ENCODE measurements at regions not wholly inside any gene's neighbourhood (a gene's known extent, or its start where the extent isn't known, plus 50 kb on each side); places are given as distances from the start of the nearest gene placed in this dataset.

- in situ Hi-C loops (cut with HindIII; ENCODE audit: low pct_unique_long_range_greater_than_20kb, low sequenced_read_pairs): no loop called here
- TF ChIP-seq JUND (IDR thresholded peaks at IDR 0.05; ENCODE audit: low read depth): no peak
- DNase-seq (ENCODE audit: low read depth in 1 of 2, low spot score in 1 of 2): no peak
Measured at GRCh38 chr4:179977378-179977777, 2265.8 kb upstream of the TENM3 start.

GRCh38 chr4:179981161-179981560 is 2262.0 kb upstream of the TENM3 start:
- TF ChIP-seq JUND (IDR thresholded peaks at IDR 0.05; ENCODE audit: low read depth): no peak
- DNase-seq (ENCODE audit: low read depth in 1 of 2, low spot score in 1 of 2): no peak
- in situ Hi-C loops (cut with HindIII; ENCODE audit: low pct_unique_long_range_greater_than_20kb, low sequenced_read_pairs): no loop called here

DNA sequence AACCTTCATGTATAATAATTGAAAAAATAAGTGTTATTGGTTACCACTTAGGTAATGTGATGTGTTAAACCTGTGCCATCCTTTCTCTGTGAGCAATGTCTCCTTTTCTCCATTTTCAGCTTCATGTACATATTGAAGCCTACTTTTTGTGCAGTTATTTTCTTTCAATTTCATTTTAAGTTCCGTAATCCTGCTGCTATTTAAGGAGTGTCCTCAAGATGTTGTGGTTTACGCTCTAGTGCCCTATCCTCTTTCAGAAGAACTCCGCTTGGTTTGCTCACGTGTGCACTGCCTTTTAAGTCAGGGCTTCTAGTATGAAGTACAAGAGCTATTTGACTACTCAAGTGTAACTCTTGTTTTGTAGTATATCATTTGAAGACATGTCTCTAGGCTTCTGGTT is 2253.2 kb upstream of the TENM3 start:
- in situ Hi-C loops (cut with HindIII; ENCODE audit: low pct_unique_long_range_greater_than_20kb, low sequenced_read_pairs): no loop called here
- TF ChIP-seq JUND (IDR thresholded peaks at IDR 0.05; ENCODE audit: low read depth): no peak
- no peak for DNase-seq (ENCODE audit: low read depth in 1 of 2, low spot score in 1 of 2)

- TF ChIP-seq JUND (IDR thresholded peaks at IDR 0.05; ENCODE audit: low read depth): no peak
- DNase-seq (ENCODE audit: low read depth in 1 of 2, low spot score in 1 of 2): no peak
- in situ Hi-C loops (cut with HindIII; ENCODE audit: low pct_unique_long_range_greater_than_20kb, low sequenced_read_pairs): no loop called here
Measured at GRCh38 chr4:180009316-180009715, 2233.9 kb upstream of the TENM3 start.

DNA sequence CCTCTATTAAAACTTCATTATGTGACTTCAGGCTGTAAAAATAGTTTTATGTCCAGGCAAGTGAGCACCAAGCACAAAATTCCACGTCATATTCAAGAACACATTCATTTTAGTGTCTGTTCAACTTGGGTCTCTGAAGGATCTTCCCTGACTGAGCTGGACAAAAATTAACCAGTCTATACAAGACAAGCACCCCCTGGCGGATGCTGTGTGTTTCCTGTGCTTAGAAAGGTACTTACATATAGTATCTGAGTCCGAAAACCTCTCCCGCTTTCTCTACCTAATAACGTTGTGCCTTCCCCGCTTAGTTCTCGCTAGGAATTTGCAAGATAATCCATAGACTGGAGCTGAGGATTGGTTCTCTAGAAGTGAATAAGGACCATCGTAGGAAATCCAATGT is 2214.5 kb upstream of the TENM3 start:
- in situ Hi-C loops (cut with HindIII; ENCODE audit: low pct_unique_long_range_greater_than_20kb, low sequenced_read_pairs): no loop called here
- TF ChIP-seq JUND (IDR thresholded peaks at IDR 0.05; ENCODE audit: low read depth): no peak
- peak in 1 of 2 experiments; percentile 84 for DNase-seq (ENCODE audit: low read depth in 1 of 2, low spot score in 1 of 2)

- in situ Hi-C loops (cut with HindIII; ENCODE audit: low pct_unique_long_range_greater_than_20kb, low sequenced_read_pairs): no loop called here
- DNase-seq (ENCODE audit: low read depth in 1 of 2, low spot score in 1 of 2): no peak
- no peak for TF ChIP-seq JUND (IDR thresholded peaks at IDR 0.05; ENCODE audit: low read depth)
Measured at GRCh38 chr4:180031330-180031729, 2211.9 kb upstream of the TENM3 start.

- in situ Hi-C loops (cut with HindIII; ENCODE audit: low pct_unique_long_range_greater_than_20kb, low sequenced_read_pairs): no loop called here
- DNase-seq (ENCODE audit: low read depth in 1 of 2, low spot score in 1 of 2): no peak
- TF ChIP-seq JUND (IDR thresholded peaks at IDR 0.05; ENCODE audit: low read depth): no peak
Measured at GRCh38 chr4:180041576-180041975, 2201.6 kb upstream of the TENM3 start.

DNA sequence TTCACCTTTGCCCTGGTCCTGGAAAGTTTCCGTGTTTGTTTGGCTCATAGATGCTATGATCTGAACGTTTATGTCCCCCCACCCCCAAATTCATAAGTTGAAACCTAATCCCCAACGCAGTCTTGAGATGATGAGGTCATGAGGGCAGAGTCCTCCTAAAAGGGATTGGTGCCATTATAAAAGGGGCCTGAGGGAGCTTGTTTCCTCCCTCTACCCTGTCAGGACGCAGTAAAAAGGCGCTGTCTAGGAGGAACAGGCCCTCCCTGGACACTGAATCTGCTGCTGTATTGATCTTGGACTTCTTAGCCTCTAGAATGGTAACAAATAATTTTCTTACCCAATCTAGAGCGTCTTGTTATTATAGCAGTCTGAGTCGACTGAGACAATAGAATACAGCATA is 2190.6 kb upstream of the TENM3 start:
- no peak for DNase-seq (ENCODE audit: low read depth in 1 of 2, low spot score in 1 of 2)
- in situ Hi-C loops (cut with HindIII; ENCODE audit: low pct_unique_long_range_greater_than_20kb, low sequenced_read_pairs): no loop called here
- no peak for TF ChIP-seq JUND (IDR thresholded peaks at IDR 0.05; ENCODE audit: low read depth)

DNA sequence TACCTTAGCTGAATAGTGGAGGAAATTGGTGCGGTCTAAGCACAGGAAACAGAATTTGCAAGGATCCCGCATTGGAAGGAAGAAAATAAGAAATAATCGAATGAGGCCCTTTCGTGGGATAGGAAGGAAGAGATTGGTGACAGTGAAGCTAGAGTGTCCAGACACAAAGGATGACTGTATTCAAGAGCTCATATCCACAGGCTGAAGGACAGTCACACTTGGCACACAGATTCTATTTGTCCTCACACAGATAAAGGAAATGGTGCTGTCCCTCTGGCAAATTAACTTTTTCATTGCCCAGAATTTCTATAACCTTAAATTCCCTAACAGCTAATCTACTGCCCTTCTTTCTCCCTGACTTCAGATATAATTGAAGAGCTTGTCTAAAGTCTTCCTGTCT is 2188.9 kb upstream of the TENM3 start:
- no peak for DNase-seq (ENCODE audit: low read depth in 1 of 2, low spot score in 1 of 2)
- in situ Hi-C loops (cut with HindIII; ENCODE audit: low pct_unique_long_range_greater_than_20kb, low sequenced_read_pairs): no loop called here
- no peak for TF ChIP-seq JUND (IDR thresholded peaks at IDR 0.05; ENCODE audit: low read depth)

DNA sequence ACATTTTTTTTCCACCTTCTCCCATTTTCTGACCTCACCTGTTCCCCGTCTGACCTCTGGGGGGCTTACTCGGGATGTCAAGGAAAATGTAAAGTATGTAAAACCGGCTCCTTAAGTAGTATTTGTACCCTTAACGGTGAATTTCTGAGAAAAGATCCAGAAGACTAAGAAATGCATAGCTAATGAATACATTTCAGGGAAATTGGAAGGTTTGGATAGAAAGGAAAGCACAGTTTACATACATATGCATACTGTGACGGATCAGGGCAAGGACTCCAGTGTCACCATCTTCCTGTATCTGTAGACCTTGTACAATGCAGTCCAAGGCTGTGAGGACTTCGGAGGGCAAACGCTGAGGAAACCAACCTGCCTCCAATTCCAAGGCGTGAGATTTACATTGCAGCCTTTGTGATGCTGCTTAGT is 2185.9 kb upstream of the TENM3 start:
- no peak for DNase-seq (ENCODE audit: low read depth in 1 of 2, low spot score in 1 of 2)
- in situ Hi-C loops (cut with HindIII; ENCODE audit: low pct_unique_long_range_greater_than_20kb, low sequenced_read_pairs): no loop called here
- no peak for TF ChIP-seq JUND (IDR thresholded peaks at IDR 0.05; ENCODE audit: low read depth)

DNA sequence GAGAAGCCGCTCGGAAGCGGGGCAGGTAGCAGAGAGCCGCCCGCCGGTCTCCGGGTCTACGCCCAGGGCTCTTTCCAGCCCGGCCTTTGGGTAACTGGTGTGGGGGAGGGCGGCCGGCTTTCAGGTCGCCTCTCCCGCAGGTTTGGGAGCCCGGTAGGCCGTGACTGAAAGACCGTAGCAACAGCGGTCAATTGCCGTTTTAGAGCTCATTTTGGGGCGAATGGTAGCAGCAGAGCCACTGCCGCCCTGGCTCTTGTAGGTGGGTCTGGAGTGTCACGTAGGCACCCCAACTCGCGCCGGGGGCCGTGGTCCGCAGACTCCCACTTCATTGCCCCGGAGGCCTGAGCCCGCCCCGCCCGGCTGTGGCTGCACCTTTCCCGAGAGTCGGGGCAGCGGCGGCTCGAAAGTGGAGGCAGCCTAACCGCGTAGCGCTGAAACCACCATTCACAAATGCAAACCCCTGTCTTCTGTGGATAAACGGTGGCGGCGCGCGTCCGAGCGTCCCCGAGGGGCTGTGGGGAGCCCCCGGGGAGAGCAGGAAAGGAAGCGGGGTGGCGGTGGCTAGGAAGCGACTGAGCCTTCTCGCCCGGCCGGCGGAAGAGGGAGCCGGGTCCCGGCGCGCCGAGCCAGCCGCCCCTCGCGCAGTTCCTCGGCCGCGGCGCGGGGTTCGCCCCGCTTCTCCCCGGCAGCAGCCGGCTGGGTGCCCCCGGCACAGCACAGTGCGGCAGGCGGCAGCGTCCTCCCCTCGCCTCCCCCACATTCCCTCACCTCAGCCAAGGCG is 2185.1 kb upstream of the TENM3 start:
- in situ Hi-C loops (cut with HindIII; ENCODE audit: low pct_unique_long_range_greater_than_20kb, low sequenced_read_pairs): no loop called here
- DNase-seq (ENCODE audit: low read depth in 1 of 2, low spot score in 1 of 2): no peak
- TF ChIP-seq JUND (IDR thresholded peaks at IDR 0.05; ENCODE audit: low read depth): no peak

DNA sequence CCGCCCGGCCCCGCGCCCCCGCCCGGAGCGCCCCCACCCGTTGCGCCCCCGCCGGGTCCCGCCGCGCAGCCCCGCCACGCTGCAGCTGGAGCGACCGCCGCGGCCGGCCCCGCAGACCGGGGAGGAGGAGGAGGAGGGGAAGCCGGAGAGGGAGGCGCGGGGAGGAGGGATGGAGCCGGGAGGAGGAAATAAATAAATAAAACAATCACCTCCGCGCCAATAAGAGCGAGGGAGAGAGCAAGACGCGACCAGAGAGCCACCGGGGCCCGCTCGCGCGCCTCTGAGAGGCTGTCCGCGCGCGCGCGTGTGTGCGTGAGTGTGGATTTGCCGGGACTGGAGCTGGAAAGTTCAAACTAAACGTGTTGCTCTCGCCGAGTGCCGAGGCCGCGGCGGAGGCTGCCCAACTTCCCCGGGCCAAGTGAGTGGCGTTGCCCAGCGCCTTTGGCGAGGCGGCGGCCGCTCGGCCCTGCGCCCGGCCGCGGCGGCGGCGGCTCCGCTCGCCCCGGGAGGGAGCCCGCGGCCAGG is 2184.4 kb upstream of the TENM3 start:
- DNase-seq (ENCODE audit: low read depth in 1 of 2, low spot score in 1 of 2): no peak
- no peak for TF ChIP-seq JUND (IDR thresholded peaks at IDR 0.05; ENCODE audit: low read depth)
- in situ Hi-C loops (cut with HindIII; ENCODE audit: low pct_unique_long_range_greater_than_20kb, low sequenced_read_pairs): no loop called here

DNA sequence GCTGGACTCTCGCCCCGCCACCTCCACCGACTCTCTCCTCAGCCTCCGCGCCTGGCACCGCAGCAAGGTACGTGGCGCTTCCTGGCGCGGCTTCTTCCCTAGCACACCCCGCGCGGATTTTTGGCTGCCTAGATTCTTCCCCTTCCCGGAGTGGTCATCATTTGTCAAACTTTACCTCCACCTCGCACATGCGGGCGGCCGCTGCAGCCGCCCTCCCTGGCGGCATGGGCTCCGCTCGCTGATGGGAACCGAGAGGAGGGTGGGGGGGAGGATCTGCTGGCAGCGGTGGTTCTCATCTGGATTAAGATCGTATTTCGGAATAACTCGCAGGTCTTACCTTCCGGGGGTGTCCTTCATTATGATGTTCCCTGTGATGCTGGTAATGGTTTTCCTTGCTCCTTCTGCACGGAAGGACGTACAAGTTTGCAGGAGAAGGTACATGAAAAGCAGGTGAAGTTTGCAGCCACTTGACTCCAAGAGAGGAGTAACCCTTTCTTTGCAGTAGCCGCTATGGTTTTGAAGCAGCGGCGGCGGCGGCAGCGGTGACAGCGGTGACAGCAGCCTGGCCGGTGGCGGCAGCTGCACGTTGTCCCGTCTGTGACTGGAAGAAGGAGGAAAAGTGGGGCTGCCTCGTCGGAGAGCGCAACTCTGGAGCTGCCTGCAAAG is 2183.9 kb upstream of the TENM3 start:
- in situ Hi-C loops (cut with HindIII; ENCODE audit: low pct_unique_long_range_greater_than_20kb, low sequenced_read_pairs): no loop called here
- DNase-seq (ENCODE audit: low read depth in 1 of 2, low spot score in 1 of 2): no peak
- TF ChIP-seq JUND (IDR thresholded peaks at IDR 0.05; ENCODE audit: low read depth): no peak
